22Rv1 (cell line): ENCODE measurements at regions not wholly inside any gene's neighbourhood (a gene's known extent, or its start where the extent isn't known, plus 50 kb on each side); places are given as distances from the start of the nearest gene placed in this dataset.

ENCODE experiments used
- CTCF ChIP-seq: fragments of 450-650 bp; IDR thresholded peaks from 2 replicates; pipeline ENCODE4 v1.5.1; 2017; ENCODE audit warnings: mild to moderate bottlenecking
- ZFX ChIP-seq: fragments of 450-650 bp; IDR thresholded peaks from 2 replicates; pipeline ENCODE4 v1.6.1; 2017; ENCODE audit warnings: antibody characterized with exemption, borderline replicate concordance

GRCh38 chr5:61771808-61772207 lies 439.8 kb downstream of the ZSWIM6 start:
- TF ChIP-seq CTCF (no peak), ZFX (no peak)
